H9 (cell line): ENCODE measurements at regions not wholly inside any gene's neighbourhood (a gene's known extent, or its start where the extent isn't known, plus 50 kb on each side); places are given as distances from the start of the nearest gene placed in this dataset.

Source experiments
- DNase-seq: peaks from one replicate; pipeline ENCODE4 v3.0.0-alpha.2; 2017
- H2AFZ ChIP-seq: one replicate; pipeline ENCODE4 v1.6.1; 2013; ENCODE audit warnings: mild to moderate bottlenecking, low read length, control low read depth, moderate library complexity
- H2AK5ac ChIP-seq: 2 replicates; pipeline ENCODE4 v1.6.1; 2013; ENCODE audit warnings: low read length, control low read depth, mixed read lengths; ENCODE audit not compliant: insufficient read length
- H2BK120ac ChIP-seq: one replicate; pipeline ENCODE4 v1.6.1; 2013; ENCODE audit warnings: low read depth, mild to moderate bottlenecking, low read length, control low read depth, inconsistent platforms; ENCODE audit not compliant: poor library complexity, severe bottlenecking
- H2BK12ac ChIP-seq: 2 replicates; pipeline ENCODE4 v1.6.1; 2013; ENCODE audit warnings: low read length, control low read depth, mixed read lengths, low read depth; ENCODE audit not compliant: insufficient read length
- H2BK15ac ChIP-seq: 2 replicates; pipeline ENCODE4 v1.6.1; 2013; ENCODE audit warnings: low read depth, low read length, control low read depth
- H2BK20ac ChIP-seq: one replicate; pipeline ENCODE4 v1.6.1; 2013; ENCODE audit warnings: low read depth, mild to moderate bottlenecking, low read length, control low read depth, inconsistent platforms; ENCODE audit not compliant: poor library complexity, severe bottlenecking
- H2BK5ac ChIP-seq: 2 replicates; pipeline ENCODE4 v1.6.1; 2013; ENCODE audit warnings: low read length, control low read depth, mixed read lengths; ENCODE audit not compliant: insufficient read length
- H3K14ac ChIP-seq: 2 replicates; pipeline ENCODE4 v1.6.1; 2013; ENCODE audit warnings: low read length, control low read depth; ENCODE audit not compliant: insufficient read depth
- H3K18ac ChIP-seq: 2 replicates; pipeline ENCODE4 v1.6.1; 2013; ENCODE audit warnings: low read depth, mild to moderate bottlenecking, mixed read lengths, low read length, control low read depth; ENCODE audit not compliant: insufficient read length
- H3K23ac ChIP-seq: 2 replicates; pipeline ENCODE4 v1.6.1; 2013; ENCODE audit warnings: low read length, control low read depth, mixed read lengths, low read depth; ENCODE audit not compliant: insufficient read length
- H3K23me2 ChIP-seq: 2 replicates; pipeline ENCODE4 v1.6.1; 2013; ENCODE audit warnings: low read depth, mild to moderate bottlenecking, mixed read lengths, low read length, control low read depth; ENCODE audit not compliant: insufficient read length, poor library complexity, severe bottlenecking
- H3K27ac ChIP-seq: 2 replicates; pipeline ENCODE4 v1.5.1; 2013; ENCODE audit warnings: low read length, control low read depth, mixed read lengths, low read depth; ENCODE audit not compliant: insufficient read length
- H3K27me3 ChIP-seq: 2 replicates; pipeline ENCODE4 v1.6.1; 2013; ENCODE audit warnings: low read length, control low read depth, inconsistent platforms; ENCODE audit not compliant: insufficient read depth
- H3K4ac ChIP-seq: 2 replicates; pipeline ENCODE4 v1.6.1; 2013; ENCODE audit warnings: low read depth, mild to moderate bottlenecking, control low read depth, inconsistent platforms, low read length, moderate library complexity
- H3K4me1 ChIP-seq: 2 replicates; pipeline ENCODE4 v1.6.1; 2013; ENCODE audit warnings: low read length, control low read depth, inconsistent platforms; ENCODE audit not compliant: insufficient read depth
- H3K4me2 ChIP-seq: 2 replicates; pipeline ENCODE4 v1.6.1; 2013; ENCODE audit warnings: low read length, control low read depth, mixed read lengths; ENCODE audit not compliant: insufficient read length, insufficient read depth
- H3K56ac ChIP-seq: 2 replicates; pipeline ENCODE4 v1.6.1; 2013; ENCODE audit warnings: low read depth, mild to moderate bottlenecking, mixed read lengths, low read length, control low read depth; ENCODE audit not compliant: insufficient read length
- H3K79me1 ChIP-seq: 2 replicates; pipeline ENCODE4 v1.6.1; 2013; ENCODE audit warnings: low read depth, mild to moderate bottlenecking, moderate library complexity, low read length, control low read depth, inconsistent platforms; ENCODE audit not compliant: insufficient read depth, poor library complexity, severe bottlenecking
- H3K79me2 ChIP-seq: 2 replicates; pipeline ENCODE4 v1.6.1; 2013; ENCODE audit warnings: low read length, control low read depth, inconsistent platforms; ENCODE audit not compliant: insufficient read depth
- H3K9ac ChIP-seq: 2 replicates; pipeline ENCODE4 v1.6.1; 2013; ENCODE audit warnings: low read length, control low read depth, mixed read lengths; ENCODE audit not compliant: insufficient read length; ENCODE audit errors: extremely low read depth
- H3K9me3 ChIP-seq: one replicate; pipeline ENCODE4 v1.6.1; 2013; ENCODE audit warnings: low read depth, low read length, inconsistent platforms; ENCODE audit not compliant: control insufficient read depth
- H3T11ph ChIP-seq: one replicate; pipeline ENCODE4 v1.6.1; 2013; ENCODE audit warnings: mild to moderate bottlenecking, low read length, control low read depth, inconsistent platforms
- H4K20me1 ChIP-seq: one replicate; pipeline ENCODE4 v1.6.1; 2013; ENCODE audit not compliant: control insufficient read depth, insufficient read length, insufficient read depth
- H4K5ac ChIP-seq: 2 replicates; pipeline ENCODE4 v1.6.1; 2013; ENCODE audit warnings: low read depth, mild to moderate bottlenecking, mixed read lengths, low read length, control low read depth; ENCODE audit not compliant: insufficient read length
- H4K8ac ChIP-seq: replicated peaks from 2 replicates; pipeline ENCODE4 v1.6.1; 2013; ENCODE audit warnings: low read length, control low read depth, mixed read lengths, low read depth; ENCODE audit not compliant: insufficient read length
- H4K91ac ChIP-seq: 2 replicates; pipeline ENCODE4 v1.6.1; 2013; ENCODE audit warnings: low read depth, mild to moderate bottlenecking, moderate library complexity, mixed read lengths, low read length, control low read depth; ENCODE audit not compliant: insufficient read length
- H3K27ac Mint-ChIP-seq, 3 experiments: 2 replicates in 2 of 3; 3 replicates in 1 of 3; pipeline ENCODE4 v1.8.0; 2020 to 2021; ENCODE audit warnings: mixed read lengths in 3 of 3, mild to moderate bottlenecking in 1 of 3, moderate library complexity in 1 of 3
- H3K27me3 Mint-ChIP-seq: 2 replicates; pipeline ENCODE4 v1.8.0; 2021; ENCODE audit warnings: low read depth, mild to moderate bottlenecking, moderate library complexity, mixed read lengths
- H3K36me3 Mint-ChIP-seq, 3 experiments: 2 replicates in 2 of 3; 3 replicates in 1 of 3; pipeline ENCODE4 v1.8.0; 2020 to 2021; ENCODE audit warnings: low read depth in 3 of 3, mixed read lengths in 3 of 3; ENCODE audit not compliant: insufficient read depth in 1 of 3
- H3K4me1 Mint-ChIP-seq, 2 experiments: 2 replicates each; pipeline ENCODE4 v1.8.0; 2020; ENCODE audit warnings: mixed read lengths in 2 of 2
- H3K4me3 Mint-ChIP-seq, 2 experiments: 2 replicates in 1 of 2; 3 replicates in 1 of 2; pipeline ENCODE4 v1.8.0; 2020 to 2021; ENCODE audit warnings: mild to moderate bottlenecking in 2 of 2, mixed read lengths in 2 of 2, moderate library complexity in 1 of 2
- H3K9me3 Mint-ChIP-seq, 2 experiments: 2 replicates in 1 of 2; 3 replicates in 1 of 2; pipeline ENCODE4 v1.8.0; 2020; ENCODE audit warnings: mild to moderate bottlenecking in 2 of 2, mixed read lengths in 2 of 2, moderate library complexity in 1 of 2
- CTCF ChIP-seq: fragments of 200-600 bp; sonication (generic); conservative IDR thresholded peaks from 3 replicates; pipeline ENCODE4 v1.8.0; 2021; ENCODE audit warnings: antibody characterized with exemption, mild to moderate bottlenecking
- WGBS: extraction: QIAGEN DNeasy Blood & Tissue Kit; methylation state at CpG from one replicate; pipeline ENCODE4 v1.1.7; 2013; ENCODE audit warnings: missing lambda C conversion rate, low lambda C conversion rate, mixed read lengths; ENCODE audit not compliant: insufficient read length; ENCODE audit errors: extremely low coverage; 5-methylcytosine and 5-hydroxymethylcytosine counted together

- H3K4me3 Mint-ChIP-seq: no peak overlapping the region
- no peak overlapping the region for H2BK5ac ChIP-seq
- no peaks in the 10 kb centered on the region for H3K23me2 ChIP-seq
- no peak overlapping the region for H2AK5ac ChIP-seq
- H2BK20ac ChIP-seq: no peak overlapping the region
- no peaks in the 10 kb centered on the region for H3K79me1 ChIP-seq
- H2AFZ ChIP-seq: no peak overlapping the region
- H4K5ac ChIP-seq: no peak overlapping the region
- no peak overlapping the region for H2BK120ac ChIP-seq
- DNase-seq: peak; percentile 10
- no CpG with 5 or more reads among the region's 2 CpGs for WGBS
- peaks cover 12% of the 10 kb centered on the region for H3K9me3 ChIP-seq
- no peak overlapping the region for H3K9ac ChIP-seq
- no peak overlapping the region for H4K91ac ChIP-seq
- TF ChIP-seq CTCF: no peak
- H3K27ac ChIP-seq: no peak overlapping the region
- no peak overlapping the region for H4K8ac ChIP-seq
- H2BK12ac ChIP-seq: no peak overlapping the region
- no peak overlapping the region for H3K56ac ChIP-seq
- no peaks in the 10 kb centered on the region for H3K4me1 ChIP-seq
- H3K79me2 ChIP-seq: no peaks in the 10 kb centered on the region
- H3K4me2 ChIP-seq: no peak overlapping the region
- H3K27ac Mint-ChIP-seq: no peak overlapping the region
- H3T11ph ChIP-seq: no peak overlapping the region
- H3K9me3 Mint-ChIP-seq: peaks cover 0 to 27% of the 10 kb centered on the region in 2 experiments
- no peak overlapping the region for H2BK15ac ChIP-seq
- no peak overlapping the region for H3K14ac ChIP-seq
- H3K27me3 Mint-ChIP-seq: peaks cover 13% of the 10 kb centered on the region
- H3K27me3 ChIP-seq: no peaks in the 10 kb centered on the region
- H3K4me1 Mint-ChIP-seq: peaks cover 12% of the 10 kb centered on the region in 2 experiments
- no peaks in the 10 kb centered on the region for H4K20me1 ChIP-seq
- H3K36me3 Mint-ChIP-seq: peaks cover 13 to 23% (median 18%) of the 10 kb centered on the region in 3 experiments
- H3K18ac ChIP-seq: no peak overlapping the region
- H3K23ac ChIP-seq: no peak overlapping the region
- H3K4ac ChIP-seq: no peak overlapping the region
Measured at GRCh38 chr14:104235686-104236085, 97.3 kb downstream of the KIF26A start.
